ENCODE measurements at regions not wholly inside any gene's neighbourhood (a gene's known extent, or its start where the extent isn't known, plus 50 kb on each side); places are given as distances from the start of the nearest gene placed in this dataset.
A peak's percentile ranks its signal among the peaks of the same experiment; 100 is the strongest.
"Not testable (repeated sequence)": the region's sequence is repeated elsewhere in the genome, so short reads cannot be mapped to it uniquely, and the experiment has no call there.

DNA sequence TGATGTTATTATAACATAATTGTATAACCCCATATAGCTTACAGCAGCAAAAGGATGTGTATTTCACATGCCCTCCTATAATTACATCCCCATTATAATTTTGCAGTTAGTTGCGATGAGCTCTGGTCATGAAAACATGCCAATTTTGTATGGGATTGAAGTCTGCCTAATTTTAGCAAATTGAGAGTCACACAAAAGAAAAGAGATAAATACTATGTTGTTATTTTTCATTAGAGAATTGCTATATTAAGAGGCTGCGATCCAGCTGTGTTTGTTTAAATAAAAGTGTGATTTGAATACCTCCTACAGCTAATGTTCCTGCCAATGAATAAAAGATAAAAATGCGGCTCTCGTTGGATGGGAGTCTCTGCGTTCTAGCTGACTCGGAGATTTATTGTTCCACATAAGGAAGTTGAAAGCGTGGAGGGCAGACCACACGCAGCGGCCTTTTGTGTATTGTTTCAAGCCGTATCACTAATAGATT lies 461.0 kb upstream of the NFIA start:
- Histone ChIP-seq H3K4me1 (no peaks in the 10 kb centered on the region), H3K27ac (peak overlapping the region in 2 of 4 donors; percentile 49 to 50), H3K9me3 (no peaks in the 10 kb centered on the region), H3K36me3 (no peaks in the 10 kb centered on the region), H3K27me3 (no peaks in the 10 kb centered on the region), H3K4me3 (no peak overlapping the region)
- no peak for FAIRE-seq
- 20 to 26% methylated on average over 10 of the region's 10 CpGs for WGBS, 2 donors
- peak in 2 of 6 donors; percentile 12 to 18 for DNase-seq
- intact Hi-C loops (cut with DNase I), result no loop called here
- TF ChIP-seq, protein P1, sequence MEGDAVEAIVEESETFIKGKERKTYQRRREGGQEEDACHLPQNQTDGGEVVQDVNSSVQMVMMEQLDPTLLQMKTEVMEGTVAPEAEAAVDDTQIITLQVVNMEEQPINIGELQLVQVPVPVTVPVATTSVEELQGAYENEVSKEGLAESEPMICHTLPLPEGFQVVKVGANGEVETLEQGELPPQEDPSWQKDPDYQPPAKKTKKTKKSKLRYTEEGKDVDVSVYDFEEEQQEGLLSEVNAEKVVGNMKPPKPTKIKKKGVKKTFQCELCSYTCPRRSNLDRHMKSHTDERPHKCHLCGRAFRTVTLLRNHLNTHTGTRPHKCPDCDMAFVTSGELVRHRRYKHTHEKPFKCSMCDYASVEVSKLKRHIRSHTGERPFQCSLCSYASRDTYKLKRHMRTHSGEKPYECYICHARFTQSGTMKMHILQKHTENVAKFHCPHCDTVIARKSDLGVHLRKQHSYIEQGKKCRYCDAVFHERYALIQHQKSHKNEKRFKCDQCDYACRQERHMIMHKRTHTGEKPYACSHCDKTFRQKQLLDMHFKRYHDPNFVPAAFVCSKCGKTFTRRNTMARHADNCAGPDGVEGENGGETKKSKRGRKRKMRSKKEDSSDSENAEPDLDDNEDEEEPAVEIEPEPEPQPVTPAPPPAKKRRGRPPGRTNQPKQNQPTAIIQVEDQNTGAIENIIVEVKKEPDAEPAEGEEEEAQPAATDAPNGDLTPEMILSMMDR (IDR thresholded peaks at IDR 0.05), result no peak
- ATAC-seq, result peak; percentile 65 to 83 (median 75)

DNA sequence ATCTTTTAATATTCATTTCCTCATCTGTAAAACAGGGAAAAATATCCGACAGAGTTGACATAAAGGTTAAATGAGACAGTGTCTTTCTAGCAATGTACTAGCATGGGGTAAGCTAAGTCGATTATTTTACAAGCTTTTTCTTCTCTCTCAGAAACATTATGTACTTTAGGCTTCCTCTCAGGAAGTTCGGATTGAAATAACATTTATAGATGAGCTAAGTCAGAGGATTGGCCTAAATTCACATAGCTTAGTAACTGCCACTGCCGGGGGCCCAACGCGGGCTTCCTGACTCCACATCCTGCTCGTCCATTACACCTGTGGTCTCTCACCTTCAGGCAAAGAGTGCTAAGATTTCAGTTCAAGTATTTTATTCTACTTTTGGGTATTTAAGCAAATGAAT lies 462.3 kb upstream of the NFIA start:
- 66 to 81% methylated on average over 7 of the region's 7 CpGs for WGBS, 2 donors
- Histone ChIP-seq H3K27ac (no peak overlapping the region), H3K9me3 (no peaks in the 10 kb centered on the region), H3K4me1 (no peaks in the 10 kb centered on the region), H3K4me3 (no peak overlapping the region), H3K36me3 (no peaks in the 10 kb centered on the region), H3K27me3 (no peaks in the 10 kb centered on the region)
- no peak for ATAC-seq
- TF ChIP-seq, protein P1 (IDR thresholded peaks at IDR 0.05), result no peak
- FAIRE-seq, result no peak
- no peak for DNase-seq
- intact Hi-C loops (cut with DNase I), result no loop called here

DNA sequence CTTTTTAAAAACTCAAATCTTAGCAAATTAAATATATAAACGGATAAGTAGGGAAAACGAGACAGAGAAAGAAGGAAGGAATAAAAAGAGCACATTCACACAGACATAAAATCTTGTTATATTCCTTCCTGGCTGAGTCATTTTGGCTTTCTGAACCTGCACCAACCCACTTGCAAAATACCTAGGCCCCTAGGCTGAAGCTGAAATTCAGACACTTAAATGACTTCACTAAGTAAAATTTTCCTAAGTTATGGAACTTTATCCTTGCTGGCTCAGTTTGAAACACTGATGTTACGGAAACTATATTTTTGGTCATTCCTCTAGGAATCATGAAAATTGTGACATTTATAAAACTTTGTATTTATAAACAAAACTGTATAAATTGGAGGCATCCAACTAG lies 462.8 kb upstream of the NFIA start:
- no peak for FAIRE-seq
- TF ChIP-seq, protein P1 (IDR thresholded peaks at IDR 0.05), result no peak
- Histone ChIP-seq H3K4me1 (no peaks in the 10 kb centered on the region), H3K9me3 (no peaks in the 10 kb centered on the region), H3K4me3 (no peak overlapping the region), H3K27me3 (no peaks in the 10 kb centered on the region), H3K36me3 (no peaks in the 10 kb centered on the region), H3K27ac (no peak overlapping the region)
- ATAC-seq, result no peak
- no peak for DNase-seq
- intact Hi-C loops (cut with DNase I), result no loop called here
- WGBS, 2 donors, result 78% methylated on average over 3 of the region's 3 CpGs

DNA sequence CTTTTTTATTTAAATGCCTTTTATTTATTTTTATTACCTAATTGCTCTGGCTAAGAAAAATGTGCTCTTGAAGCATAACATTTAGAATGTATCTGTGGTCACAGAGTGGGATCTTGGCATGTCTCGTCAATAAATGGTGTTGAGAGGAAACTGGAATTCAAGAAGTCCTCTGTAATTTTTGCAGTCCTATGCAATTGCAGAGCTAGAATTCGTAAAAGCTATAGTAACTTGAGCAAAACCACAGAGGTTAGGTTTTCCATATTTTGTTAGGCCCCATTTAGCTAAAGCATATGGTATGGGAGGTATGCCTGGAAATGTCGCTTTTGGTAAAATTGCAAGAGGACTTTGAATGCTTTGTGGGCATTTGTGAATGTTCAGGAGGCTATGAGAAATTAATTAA lies 466.7 kb upstream of the NFIA start:
- Histone ChIP-seq H3K36me3 (no peaks in the 10 kb centered on the region), H3K27me3 (no peaks in the 10 kb centered on the region), H3K4me1 (no peaks in the 10 kb centered on the region), H3K4me3 (no peak overlapping the region), H3K27ac (no peak overlapping the region), H3K9me3 (no peaks in the 10 kb centered on the region)
- TF ChIP-seq, protein P1 (IDR thresholded peaks at IDR 0.05), result no peak
- DNase-seq (no peak), FAIRE-seq (no peak), ATAC-seq (no peak)
- intact Hi-C loops (cut with DNase I), result no loop called here
- WGBS, 2 donors, result 81 to 90% methylated on average over 3 of the region's 3 CpGs

DNA sequence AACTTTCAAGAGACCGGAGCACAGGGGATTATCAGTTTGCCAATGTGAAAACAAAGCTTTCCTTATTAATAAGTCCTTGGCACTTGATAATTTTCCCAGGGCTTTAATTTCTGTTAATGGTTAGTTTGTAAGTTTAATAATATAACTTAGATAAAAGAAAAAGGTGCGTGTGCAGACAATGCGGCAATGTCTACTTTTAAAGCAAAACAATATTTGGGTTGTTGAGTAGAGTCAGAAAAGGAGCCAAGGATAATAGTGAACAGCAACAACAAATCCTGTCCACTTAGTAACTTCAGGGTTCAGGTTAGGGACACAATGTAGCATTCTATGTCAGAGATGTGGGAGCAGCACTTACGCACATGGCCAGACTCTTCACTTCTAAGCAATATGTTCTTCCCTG lies 469.6 kb upstream of the NFIA start:
- Histone ChIP-seq H3K4me3 (no peak overlapping the region), H3K27ac (peak overlapping the region in 1 of 4 donors; percentile 31), H3K36me3 (no peaks in the 10 kb centered on the region), H3K27me3 (no peaks in the 10 kb centered on the region), H3K9me3 (no peaks in the 10 kb centered on the region), H3K4me1 (no peaks in the 10 kb centered on the region)
- no peak for DNase-seq
- TF ChIP-seq, protein P1 (IDR thresholded peaks at IDR 0.05), result no peak
- WGBS, 2 donors, result 34 to 38% methylated on average over 4 of the region's 4 CpGs
- no peak for FAIRE-seq
- peak in 3 of 4 donors; percentile 32 to 81 (median 75) for ATAC-seq
- intact Hi-C loops (cut with DNase I), result no loop called here

DNA sequence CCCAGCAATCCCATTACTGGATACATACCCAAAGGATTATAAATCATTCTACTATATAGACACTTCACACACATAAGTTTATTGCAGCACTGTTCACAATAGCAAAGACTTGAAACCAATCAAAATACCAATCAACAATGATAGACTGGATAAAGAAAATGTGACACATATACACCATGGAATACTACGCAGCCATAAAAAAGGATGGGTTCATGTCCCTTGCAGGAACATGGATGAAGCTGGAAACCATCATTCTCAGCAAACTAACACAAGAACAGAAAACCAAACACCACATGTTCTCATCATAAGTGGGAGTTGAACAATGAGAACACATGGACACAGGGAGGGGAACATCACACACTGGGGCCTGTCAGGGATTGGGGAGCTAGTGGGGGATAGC lies 475.4 kb upstream of the NFIA start:
- ATAC-seq; H3K4me1 ChIP-seq; FAIRE-seq; H3K27me3 ChIP-seq; H3K27ac ChIP-seq; H3K36me3 ChIP-seq; intact Hi-C loops (cut with DNase I); H3K9me3 ChIP-seq; DNase-seq; H3K4me3 ChIP-seq: not testable (repeated sequence)
- WGBS, 2 donors, result 89 to 97% methylated on average over 1 of the region's 1 CpG
